Stimulated activated CD4-positive, alpha-beta T cell treated with anti-CD3 and anti-CD28 coated beads, Interleukin-12 subunit alpha, Interleukin-12 subunit beta, amount 100 ng/mL, for 4 hours (primary cell): ENCODE measurements at regions not wholly inside any gene's neighbourhood (a gene's known extent, or its start where the extent isn't known, plus 50 kb on each side); places are given as distances from the start of the nearest gene placed in this dataset.

Experiments
- DNase-seq: peaks from one replicate; pipeline ENCODE4 v3.0.0-alpha.2; 2020

- no peak for DNase-seq
Observed at GRCh38 chr4:1462009-1462767, 55.9 kb upstream of the NKX1-1 start.

GRCh38 chr4:1460967-1461868 is 55.0 kb upstream of the NKX1-1 start:
- no peak for DNase-seq

- no peak for DNase-seq
Observed at GRCh38 chr4:1459722-1460511, 53.7 kb upstream of the NKX1-1 start.

- DNase-seq = no peak
Observed at GRCh38 chr4:1459081-1459721, 53.0 kb upstream of the NKX1-1 start.

- no peak for DNase-seq
Observed at GRCh38 chr4:1458581-1458980, 52.3 kb upstream of the NKX1-1 start.
